ENCODE measurements at regions not wholly inside any gene's neighbourhood (a gene's known extent, or its start where the extent isn't known, plus 50 kb on each side); places are given as distances from the start of the nearest gene placed in this dataset.
A peak's percentile ranks its signal among the peaks of the same experiment; 100 is the strongest.
"Not testable (repeated sequence)": the region's sequence is repeated elsewhere in the genome, so short reads cannot be mapped to it uniquely, and the experiment has no call there.

DNA sequence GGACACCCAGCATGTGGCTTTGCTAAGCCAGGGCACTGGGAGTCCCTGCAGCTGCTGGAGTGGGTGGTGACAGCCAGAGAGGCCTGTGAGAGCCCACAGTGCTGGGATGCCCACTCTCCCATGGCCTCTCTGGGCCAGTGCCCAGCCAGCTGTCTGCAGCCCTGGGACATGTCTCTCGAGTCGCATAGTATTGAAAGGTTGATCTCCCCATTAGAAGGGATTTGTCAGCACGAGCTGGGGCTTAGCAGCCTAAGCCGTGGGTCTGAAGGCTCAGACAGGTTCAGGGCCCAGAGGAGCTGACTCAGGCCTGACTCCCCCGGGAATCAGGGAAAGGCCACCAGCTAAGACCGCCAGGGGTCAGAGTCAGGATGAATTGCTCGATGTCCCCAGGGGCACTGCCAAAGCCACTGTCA is 53.5 kb downstream of the FOXD2 start:
- no peak for TF ChIP-seq GATA1 (IDR thresholded peaks at IDR 0.05; ENCODE audit: low read depth, low read length)
- no peak for TF ChIP-seq POLR2A (IDR thresholded peaks at IDR 0.05; ENCODE audit: low read length)
- DNase-seq, result no peak

GRCh38 chr1:47495176-47495713 is 57.4 kb downstream of the FOXD2 start:
- no peak for TF ChIP-seq POLR2A (IDR thresholded peaks at IDR 0.05; ENCODE audit: low read length)
- TF ChIP-seq GATA1 (IDR thresholded peaks at IDR 0.05; ENCODE audit: low read depth, low read length), result no peak
- DNase-seq, result no peak

GRCh38 chr1:47498551-47498950 is 60.7 kb downstream of the FOXD2 start:
- DNase-seq, result no peak

GRCh38 chr1:47501069-47501468 is 63.2 kb downstream of the FOXD2 start:
- no peak for TF ChIP-seq POLR2A (IDR thresholded peaks at IDR 0.05; ENCODE audit: low read length)
- DNase-seq, result no peak

More at GRCh38 chr1:47498551-47498950, 60.7 kb downstream of the FOXD2 start:
- no peak for TF ChIP-seq POLR2A (IDR thresholded peaks at IDR 0.05; ENCODE audit: low read length)
- no peak for TF ChIP-seq GATA1 (IDR thresholded peaks at IDR 0.05; ENCODE audit: low read depth, low read length)

DNA sequence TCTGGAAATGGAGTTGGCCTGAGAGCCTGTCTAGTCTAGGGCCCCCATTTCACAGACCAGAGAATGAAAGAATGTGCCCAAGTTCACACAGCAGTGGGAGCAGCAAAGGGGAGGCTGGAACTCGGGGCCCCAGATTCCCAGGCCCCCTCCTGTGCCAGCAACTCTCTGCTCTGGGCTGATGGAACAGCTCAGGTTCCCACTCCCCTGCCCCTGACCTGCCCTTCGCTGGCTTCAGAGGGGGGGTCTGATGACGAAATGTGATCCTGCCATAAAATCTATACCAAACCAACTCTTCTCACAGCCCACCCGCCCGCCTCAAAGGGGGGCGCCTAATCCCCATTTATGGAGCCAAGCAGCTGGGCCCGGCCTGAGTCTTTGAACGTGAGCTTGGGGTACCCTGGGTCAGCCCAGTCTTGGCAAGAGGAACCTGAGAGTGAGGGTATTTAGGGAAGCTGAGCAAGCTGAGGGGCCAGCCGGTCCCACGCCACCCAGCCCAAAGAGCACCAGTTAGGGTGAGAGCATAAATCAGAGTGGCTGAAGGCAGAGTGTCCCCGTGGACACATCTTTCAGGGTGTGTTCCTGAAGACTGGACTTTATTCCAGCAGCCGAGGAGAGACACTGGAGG is 65.0 kb downstream of the FOXD2 start:
- DNase-seq, result no peak

DNA sequence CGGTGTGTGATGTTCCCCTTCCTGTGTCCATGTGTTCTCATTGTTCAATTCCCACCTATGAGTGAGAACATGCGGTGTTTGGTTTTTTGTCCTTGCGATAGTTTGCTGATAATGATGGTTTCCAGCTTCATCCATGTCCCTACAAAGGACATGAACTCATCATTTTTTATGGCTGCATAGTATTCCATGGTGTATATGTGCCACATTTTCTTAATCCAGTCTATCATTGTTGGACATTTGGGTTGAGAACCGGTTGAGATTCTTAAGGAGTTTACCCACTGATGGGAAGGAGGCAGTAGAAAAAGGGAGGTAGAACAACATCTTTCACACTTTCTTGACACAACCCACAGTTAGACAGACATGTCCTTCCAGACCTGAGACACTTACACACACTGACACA is 67.0 kb downstream of the FOXD2 start:
- not testable (repeated sequence) for DNase-seq

More for the DNA sequence above, 65.0 kb downstream of the FOXD2 start:
- TF ChIP-seq POLR2A (IDR thresholded peaks at IDR 0.05; ENCODE audit: low read length) (no peak), GATA1 (IDR thresholded peaks at IDR 0.05; ENCODE audit: low read depth, low read length) (no peak)

DNA sequence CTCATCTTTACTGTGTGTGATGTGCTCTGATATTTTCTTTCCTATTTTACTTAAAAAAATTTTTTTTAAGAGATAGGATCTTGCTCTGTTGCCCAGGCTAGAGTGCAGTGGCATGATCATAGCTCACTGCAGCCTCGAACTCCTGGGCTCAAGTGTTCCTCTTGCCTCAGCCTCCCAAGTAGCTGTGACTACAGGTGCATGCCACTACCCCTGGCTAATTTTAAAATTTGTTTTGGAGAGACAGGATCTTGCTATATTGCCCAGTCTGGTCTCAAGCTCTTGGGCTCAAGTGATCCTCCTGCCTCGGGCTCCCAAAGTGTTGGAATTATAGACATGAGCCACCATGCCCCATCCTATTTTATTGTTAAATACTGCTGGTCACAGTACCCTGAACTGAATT is 67.4 kb downstream of the FOXD2 start:
- DNase-seq, result no peak
- TF ChIP-seq POLR2A (IDR thresholded peaks at IDR 0.05; ENCODE audit: low read length) (no peak), GATA1 (IDR thresholded peaks at IDR 0.05; ENCODE audit: low read depth, low read length) (no peak)

- DNase-seq, result no peak
- no peak for TF ChIP-seq POLR2A (IDR thresholded peaks at IDR 0.05; ENCODE audit: low read length)
- TF ChIP-seq GATA1 (IDR thresholded peaks at IDR 0.05; ENCODE audit: low read depth, low read length), result no peak
These were observed 68.2 kb downstream of the FOXD2 start for GRCh38 chr1:47506053-47506452.

GRCh38 chr1:47507144-47507543 is 69.3 kb downstream of the FOXD2 start:
- TF ChIP-seq GATA1 (IDR thresholded peaks at IDR 0.05; ENCODE audit: low read depth, low read length), result no peak
- DNase-seq, result no peak

- TF ChIP-seq GATA1 (IDR thresholded peaks at IDR 0.05; ENCODE audit: low read depth, low read length), result no peak
- TF ChIP-seq POLR2A (IDR thresholded peaks at IDR 0.05; ENCODE audit: low read length), result no peak
- peak in 1 of 2 experiments; percentile 27 for DNase-seq
These were observed 70.2 kb downstream of the FOXD2 start for GRCh38 chr1:47507881-47508701.

DNA sequence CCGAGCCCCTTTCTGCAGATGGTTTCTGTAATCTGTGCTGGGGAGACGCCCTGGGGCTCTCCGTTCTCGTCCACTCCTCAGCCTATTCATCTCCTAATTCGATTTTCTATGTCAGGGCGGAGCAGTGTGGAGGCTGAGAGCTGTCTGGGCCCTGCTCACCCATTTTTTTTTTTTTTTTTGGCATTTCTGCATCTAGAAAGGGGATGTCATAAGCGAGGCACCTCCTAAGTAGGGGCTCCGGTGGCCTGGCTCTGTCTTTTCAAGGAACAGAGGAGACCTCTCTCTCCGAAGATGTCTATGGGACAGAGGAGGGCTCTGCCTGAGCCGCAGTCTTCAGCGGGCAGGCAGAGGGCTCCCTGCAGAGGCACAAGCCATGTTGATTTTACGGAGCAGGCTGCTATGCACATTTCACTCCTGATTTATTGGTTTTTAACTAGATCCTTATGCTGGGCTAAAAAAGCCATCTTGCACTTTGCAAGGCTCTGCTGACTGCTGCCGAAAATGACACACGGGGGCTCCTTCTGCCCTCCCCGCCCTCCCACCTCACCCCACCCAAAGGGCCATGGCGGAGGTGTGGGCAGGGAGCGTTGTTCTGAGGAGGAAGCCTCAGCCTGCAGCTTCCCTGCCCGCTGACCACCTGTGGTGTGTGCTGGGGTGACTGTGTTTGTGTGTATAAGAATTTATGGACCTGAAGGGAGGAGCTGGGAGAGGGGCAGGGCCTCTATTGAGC is 71.0 kb downstream of the FOXD2 start:
- no peak for DNase-seq
- TF ChIP-seq POLR2A (IDR thresholded peaks at IDR 0.05; ENCODE audit: low read length) (no peak), GATA1 (IDR thresholded peaks at IDR 0.05; ENCODE audit: low read depth, low read length) (no peak)

- DNase-seq, result no peak
- no peak for TF ChIP-seq POLR2A (IDR thresholded peaks at IDR 0.05; ENCODE audit: low read length)
- no peak for TF ChIP-seq GATA1 (IDR thresholded peaks at IDR 0.05; ENCODE audit: low read depth, low read length)
These were observed 72.5 kb downstream of the FOXD2 start for GRCh38 chr1:47510282-47510811.

DNA sequence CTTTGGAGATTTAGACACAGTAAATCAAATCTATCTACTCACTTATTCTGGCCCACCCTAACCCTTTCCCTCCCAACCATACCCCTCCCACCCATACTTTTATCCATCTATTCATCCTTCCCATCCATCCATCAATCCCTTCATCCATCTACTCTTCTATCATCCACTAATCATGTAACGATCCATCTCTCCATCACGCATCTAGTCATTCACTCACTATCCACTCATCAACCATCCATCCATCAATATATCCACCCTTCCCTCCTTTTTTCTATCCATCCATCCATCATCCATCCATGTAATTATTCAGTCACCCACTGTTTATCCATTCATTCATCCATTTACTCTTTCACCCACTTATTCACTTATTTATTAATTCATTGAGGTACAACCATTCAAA is 74.0 kb downstream of the FOXD2 start:
- TF ChIP-seq GATA1 (IDR thresholded peaks at IDR 0.05; ENCODE audit: low read depth, low read length), result no peak
- no peak for TF ChIP-seq POLR2A (IDR thresholded peaks at IDR 0.05; ENCODE audit: low read length)
- no peak for DNase-seq

- TF ChIP-seq POLR2A (IDR thresholded peaks at IDR 0.05; ENCODE audit: low read length), result no peak
- no peak for TF ChIP-seq GATA1 (IDR thresholded peaks at IDR 0.05; ENCODE audit: low read depth, low read length)
- no peak for DNase-seq
These were observed 75.5 kb downstream of the FOXD2 start for GRCh38 chr1:47513393-47513792.
